IPS-15b (cell line): ENCODE measurements at regions not wholly inside any gene's neighbourhood (a gene's known extent, or its start where the extent isn't known, plus 50 kb on each side); places are given as distances from the start of the nearest gene placed in this dataset.
"Not testable (repeated sequence)": the region's sequence is repeated elsewhere in the genome, so short reads cannot be mapped to it uniquely, and the experiment has no call there.

Source experiments
- H3K27me3 ChIP-seq: one replicate; pipeline ENCODE4 v1.6.1; 2013; ENCODE audit warnings: low read length; ENCODE audit not compliant: control insufficient read depth, insufficient read depth
- H3K36me3 ChIP-seq: one replicate; pipeline ENCODE4 v1.6.1; 2013; ENCODE audit warnings: low read length; ENCODE audit not compliant: control insufficient read depth, insufficient read depth
- H3K4me1 ChIP-seq: one replicate; pipeline ENCODE4 v1.6.1; 2013; ENCODE audit warnings: mild to moderate bottlenecking, low read length; ENCODE audit not compliant: control insufficient read depth, insufficient read depth
- H3K4me3 ChIP-seq: one replicate; pipeline ENCODE4 v1.5.1; 2013; ENCODE audit warnings: low read depth, low read length
- H3K9ac ChIP-seq: one replicate; pipeline ENCODE4 v1.6.1; 2013; ENCODE audit warnings: low read depth, mild to moderate bottlenecking, low read length
- H3K9me3 ChIP-seq: one replicate; pipeline ENCODE4 v1.6.1; 2013; ENCODE audit warnings: mild to moderate bottlenecking, low read length; ENCODE audit not compliant: control insufficient read depth, insufficient read depth

DNA sequence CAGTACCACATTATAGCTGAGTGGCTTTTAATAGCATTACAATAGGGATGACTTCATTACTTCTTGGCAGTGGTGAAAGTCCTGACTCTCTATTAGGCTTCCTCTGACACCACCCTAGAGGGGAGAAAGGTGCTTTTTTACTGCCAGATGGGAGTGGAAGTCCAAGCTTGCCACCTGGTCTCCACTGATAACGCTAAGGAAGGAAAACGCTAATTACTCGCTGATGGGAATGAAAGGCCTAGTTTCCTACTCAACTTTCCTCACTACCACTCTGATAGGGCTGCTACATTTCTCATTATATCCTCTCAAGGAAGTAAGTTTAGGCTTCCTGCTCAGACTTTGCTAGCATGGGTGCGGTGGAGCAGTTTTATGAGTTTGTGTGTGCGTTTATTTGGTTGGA lies 62.3 kb upstream of the PAGE3 start:
- Histone ChIP-seq H3K9ac (no peak overlapping the region), H3K4me3 (no peak overlapping the region), H3K27me3 (no peaks in the 10 kb centered on the region), H3K4me1 (no peaks in the 10 kb centered on the region), H3K9me3 (no peaks in the 10 kb centered on the region), H3K36me3 (no peaks in the 10 kb centered on the region)

DNA sequence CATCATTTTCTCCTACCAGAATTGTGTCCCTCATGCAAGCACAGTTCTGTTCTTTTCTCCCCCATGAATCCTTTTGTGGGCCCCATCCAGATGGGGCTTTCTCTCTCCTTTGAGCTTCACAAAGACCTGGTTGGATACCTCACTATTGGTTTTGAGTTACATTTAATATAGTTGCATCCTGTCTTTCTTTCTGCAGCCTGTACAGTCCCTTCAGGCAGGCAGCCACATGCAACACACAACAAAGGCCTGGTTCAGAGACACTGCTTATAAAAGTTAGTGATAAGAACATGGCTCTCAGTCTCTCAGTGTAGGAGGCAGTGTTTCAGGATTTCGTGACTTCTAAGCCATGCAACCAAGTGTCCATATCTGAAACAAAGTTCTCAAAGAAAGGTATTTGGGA lies 70.6 kb upstream of the PAGE3 start:
- H3K36me3 ChIP-seq, result no peaks in the 10 kb centered on the region
- H3K9ac ChIP-seq, result no peak overlapping the region
- no peaks in the 10 kb centered on the region for H3K9me3 ChIP-seq
- no peaks in the 10 kb centered on the region for H3K4me1 ChIP-seq
- H3K4me3 ChIP-seq, result no peak overlapping the region
- no peaks in the 10 kb centered on the region for H3K27me3 ChIP-seq

DNA sequence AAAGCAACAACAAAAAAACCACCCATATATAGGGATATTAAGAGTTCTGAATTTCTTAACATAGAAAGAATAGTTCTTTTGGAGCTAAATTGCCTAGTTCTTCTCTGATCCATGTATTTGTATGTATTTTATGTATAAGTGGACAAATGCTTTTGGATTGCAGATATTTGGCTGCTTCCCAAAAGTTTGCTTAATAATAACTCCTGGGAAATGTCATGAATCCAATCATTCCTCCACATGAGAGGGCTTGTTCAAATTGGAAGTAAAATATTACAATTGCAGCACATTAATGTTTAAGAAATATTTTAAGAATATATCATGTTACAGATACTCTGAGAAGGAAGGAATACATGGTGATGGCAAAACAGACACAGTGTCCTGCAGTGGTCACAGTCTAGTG lies 71.5 kb upstream of the PAGE3 start:
- H3K36me3 ChIP-seq, result no peaks in the 10 kb centered on the region
- no peaks in the 10 kb centered on the region for H3K27me3 ChIP-seq
- no peaks in the 10 kb centered on the region for H3K9me3 ChIP-seq
- no peaks in the 10 kb centered on the region for H3K4me1 ChIP-seq
- H3K9ac ChIP-seq, result no peak overlapping the region
- H3K4me3 ChIP-seq, result no peak overlapping the region

DNA sequence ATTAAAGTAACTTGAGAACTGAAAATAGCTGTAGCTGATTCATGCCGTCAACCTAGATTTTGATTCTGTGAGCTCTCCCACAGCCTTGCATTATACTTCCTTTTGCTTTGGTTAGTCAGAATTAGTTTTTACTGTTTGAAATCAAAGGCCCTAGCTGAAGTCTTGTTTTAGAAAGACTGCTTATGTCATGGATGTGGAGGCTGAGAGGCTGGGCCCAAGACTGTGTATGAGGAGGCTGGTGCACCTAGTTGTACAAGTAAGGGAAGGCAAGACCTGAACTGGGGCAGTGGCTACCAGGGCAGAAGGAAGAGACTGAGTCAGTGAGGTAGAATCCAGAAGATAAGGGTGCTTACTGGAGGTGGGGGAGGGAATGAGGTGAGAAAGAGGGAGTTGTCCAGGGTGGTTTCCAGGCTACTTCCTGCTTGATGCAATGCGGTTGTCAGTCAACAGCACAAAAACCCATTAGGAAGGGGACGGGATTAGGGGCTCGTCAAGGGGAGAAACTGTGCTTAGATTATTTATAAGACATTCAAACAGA lies 76.2 kb upstream of the PAGE3 start:
- H3K4me1 ChIP-seq, result no peaks in the 10 kb centered on the region
- no peaks in the 10 kb centered on the region for H3K9me3 ChIP-seq
- H3K36me3 ChIP-seq, result no peaks in the 10 kb centered on the region
- no peaks in the 10 kb centered on the region for H3K27me3 ChIP-seq
- no peak overlapping the region for H3K9ac ChIP-seq
- no peak overlapping the region for H3K4me3 ChIP-seq

DNA sequence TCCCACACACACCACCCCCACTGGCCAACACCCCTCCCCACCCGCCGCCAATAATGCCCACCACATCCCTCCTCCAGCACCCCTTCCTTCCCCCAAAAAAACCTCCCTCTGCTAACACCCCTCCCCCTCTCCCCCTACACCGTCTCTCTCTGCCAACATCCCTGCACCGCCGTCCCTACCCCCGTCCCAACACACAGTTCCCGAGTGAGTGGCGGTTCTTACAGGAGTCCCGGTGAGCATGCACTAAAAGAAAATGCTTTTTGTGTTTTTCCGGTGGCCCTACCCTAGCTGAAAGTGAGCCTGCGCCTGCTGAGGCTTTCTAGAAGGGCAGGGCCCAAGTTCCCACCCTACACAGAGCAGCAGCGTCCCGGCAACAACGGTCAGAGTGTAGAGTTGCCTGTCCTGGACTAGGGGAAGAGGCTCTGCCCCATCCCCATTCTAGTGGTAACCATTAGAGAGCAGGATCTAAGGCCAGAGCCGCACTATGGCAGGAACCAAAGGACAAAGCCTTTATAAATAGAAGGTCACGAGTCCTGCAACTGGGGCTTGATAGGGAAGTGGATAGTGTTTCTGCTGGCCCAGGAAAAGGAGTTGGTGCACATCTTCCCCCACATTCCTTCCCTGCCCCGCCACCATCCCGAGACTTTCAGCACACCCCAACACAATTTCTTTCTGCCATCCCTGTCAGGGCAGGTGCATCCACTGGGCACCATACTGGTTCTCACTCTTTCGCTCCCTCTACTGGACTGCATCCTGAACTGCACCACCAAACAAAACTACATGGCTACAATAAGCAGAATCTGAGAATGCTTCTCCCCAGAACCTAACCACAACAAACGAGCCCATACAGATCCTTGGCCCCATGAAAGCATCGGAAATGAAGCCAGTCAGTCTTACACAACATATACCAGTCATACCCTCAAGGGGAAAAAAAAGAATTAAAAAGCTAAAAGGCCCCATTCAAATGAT lies 78.1 kb upstream of the PAGE3 start:
- H3K9me3 ChIP-seq, result no peaks in the 10 kb centered on the region
- H3K36me3 ChIP-seq, result no peaks in the 10 kb centered on the region
- H3K27me3 ChIP-seq, result no peaks in the 10 kb centered on the region
- no peaks in the 10 kb centered on the region for H3K4me1 ChIP-seq
- H3K9ac ChIP-seq, result no peak overlapping the region
- peak overlapping the region; percentile 45 for H3K4me3 ChIP-seq

DNA sequence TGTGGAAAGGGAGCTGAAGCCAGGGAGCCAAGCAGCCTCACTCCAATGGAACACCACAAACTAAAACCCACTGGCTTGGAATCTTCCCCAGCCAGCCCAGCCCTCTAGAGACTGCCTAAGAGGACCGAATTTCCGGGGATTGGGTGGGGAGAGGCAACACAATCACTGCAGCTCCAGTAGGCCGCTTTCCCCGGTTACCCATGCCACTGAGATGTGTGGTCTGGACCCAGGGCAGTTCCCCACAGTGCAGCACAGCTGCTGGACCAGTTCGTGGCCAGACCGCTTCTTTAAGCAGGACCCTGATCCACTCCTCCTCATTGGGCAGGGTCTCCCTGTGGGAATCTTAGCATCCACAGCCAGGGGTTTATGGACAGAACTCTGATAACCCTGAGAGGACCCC lies 91.9 kb upstream of the PAGE3 start:
- no peaks in the 10 kb centered on the region for H3K27me3 ChIP-seq
- H3K9me3 ChIP-seq, result peaks cover 12% of the 10 kb centered on the region
- H3K9ac ChIP-seq, result no peak overlapping the region
- H3K4me1 ChIP-seq, result no peaks in the 10 kb centered on the region
- H3K4me3 ChIP-seq, result no peak overlapping the region
- no peaks in the 10 kb centered on the region for H3K36me3 ChIP-seq

DNA sequence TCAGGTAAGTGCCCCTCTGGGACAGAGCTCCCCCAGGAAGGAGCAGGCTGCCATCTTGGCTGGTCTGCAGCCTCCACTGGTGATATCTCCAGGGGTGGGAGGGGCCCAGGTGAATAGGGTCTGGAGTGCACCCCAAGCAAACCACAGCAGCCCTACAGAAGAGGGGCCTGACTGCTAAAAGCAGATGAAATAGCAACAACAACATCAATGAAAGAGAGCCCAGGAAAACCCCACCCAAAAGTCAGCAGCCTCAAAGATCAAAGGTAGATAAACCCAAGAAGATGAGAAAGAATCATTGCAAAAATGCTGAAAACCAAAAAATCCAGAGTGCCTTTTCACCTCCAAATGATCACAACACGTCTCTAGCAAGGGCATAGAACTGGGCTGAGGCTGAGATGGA lies 92.5 kb upstream of the PAGE3 start:
- no peaks in the 10 kb centered on the region for H3K27me3 ChIP-seq

DNA sequence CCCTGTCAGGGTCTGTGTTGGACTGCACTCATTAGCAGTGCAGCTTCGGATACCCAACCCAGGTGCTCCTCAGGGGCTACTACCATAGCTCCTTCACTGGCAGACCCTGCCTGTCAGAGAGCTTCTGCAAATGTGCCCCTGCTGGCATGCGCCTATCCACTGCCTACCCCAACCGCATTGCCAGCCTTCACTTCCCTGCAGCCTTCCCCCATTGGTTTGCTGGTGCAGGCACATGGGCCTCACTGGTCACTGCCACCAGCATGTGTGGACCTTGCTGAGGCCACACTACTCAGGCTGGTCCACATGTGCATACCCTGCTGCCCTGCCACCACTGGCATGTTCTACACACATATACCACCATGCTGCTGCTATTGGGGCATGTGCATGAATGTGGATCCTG lies 72.5 kb upstream of the MAGEH1 start:
- peaks cover 8% of the 10 kb centered on the region for H3K9me3 ChIP-seq
- no peaks in the 10 kb centered on the region for H3K36me3 ChIP-seq
- no peaks in the 10 kb centered on the region for H3K4me1 ChIP-seq
- no peak overlapping the region for H3K4me3 ChIP-seq
- no peak overlapping the region for H3K9ac ChIP-seq
- no peaks in the 10 kb centered on the region for H3K27me3 ChIP-seq

More for the DNA sequence above, 92.5 kb upstream of the PAGE3 start:
- Histone ChIP-seq H3K36me3 (no peaks in the 10 kb centered on the region), H3K9me3 (peaks cover 12% of the 10 kb centered on the region), H3K4me1 (no peaks in the 10 kb centered on the region), H3K4me3 (no peak overlapping the region), H3K9ac (no peak overlapping the region)

DNA sequence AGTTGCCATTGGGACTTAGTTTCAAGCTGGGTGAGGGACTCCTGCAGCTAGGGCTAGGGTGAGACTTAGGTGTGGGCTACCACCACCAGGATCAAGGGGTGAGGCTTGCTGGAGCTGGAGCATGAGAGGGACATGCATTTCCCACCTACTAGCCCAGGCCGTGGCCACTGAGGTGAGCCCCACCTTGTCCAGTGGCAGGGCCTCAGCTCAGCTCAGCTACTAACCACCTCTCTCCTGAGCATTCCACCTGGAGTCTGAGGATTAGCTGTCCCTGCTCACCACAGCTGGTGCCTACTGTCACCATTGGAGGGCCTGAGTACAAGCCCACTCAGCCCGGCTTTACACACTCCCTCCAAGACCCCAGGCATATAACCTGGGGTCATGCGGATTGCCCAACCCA lies 62.6 kb upstream of the MAGEH1 start:
- Histone ChIP-seq H3K9ac (no peak overlapping the region), H3K36me3 (no peaks in the 10 kb centered on the region), H3K4me1 (no peaks in the 10 kb centered on the region), H3K9me3 (no peaks in the 10 kb centered on the region), H3K4me3 (no peak overlapping the region), H3K27me3 (no peaks in the 10 kb centered on the region)

DNA sequence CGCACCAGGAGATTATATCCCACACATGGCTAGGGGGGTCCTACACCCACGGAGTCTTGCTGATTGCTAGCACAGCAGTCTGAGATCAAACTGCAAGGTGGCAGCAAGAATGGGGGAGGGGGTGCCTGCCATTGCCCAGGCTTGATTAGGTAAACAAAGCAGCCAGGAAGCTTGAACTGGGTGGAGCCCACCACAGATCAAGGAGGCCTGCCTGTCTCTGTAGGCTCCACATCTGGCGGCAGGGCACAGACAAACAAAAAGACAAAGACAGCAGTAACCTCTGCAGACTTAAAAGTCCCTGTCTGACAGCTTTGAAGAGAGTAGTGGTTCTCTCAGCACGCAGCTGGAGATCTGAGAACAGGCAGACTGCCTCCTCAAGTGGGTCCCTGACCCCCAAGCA lies 55.1 kb upstream of the MAGEH1 start:
- not testable (repeated sequence) for H3K36me3 ChIP-seq, H3K9ac ChIP-seq, H3K9me3 ChIP-seq, H3K4me1 ChIP-seq, H3K4me3 ChIP-seq, H3K27me3 ChIP-seq
